Stimulated activated CD4-positive, alpha-beta T cell treated with anti-CD3 and anti-CD28 coated beads, TNF-alpha, amount 100 ng/mL, for 1 hour (primary cell): ENCODE measurements at regions not wholly inside any gene's neighbourhood (a gene's known extent, or its start where the extent isn't known, plus 50 kb on each side); places are given as distances from the start of the nearest gene placed in this dataset.
"Not testable (repeated sequence)": the region's sequence is repeated elsewhere in the genome, so short reads cannot be mapped to it uniquely, and the experiment has no call there.

Experiments used
- DNase-seq, 3 donors: peaks; one replicate each; pipeline ENCODE4 v3.0.0-alpha.2; 2020; ENCODE audit warnings: low read depth in 3 of 3, low spot score in 1 of 3

DNA sequence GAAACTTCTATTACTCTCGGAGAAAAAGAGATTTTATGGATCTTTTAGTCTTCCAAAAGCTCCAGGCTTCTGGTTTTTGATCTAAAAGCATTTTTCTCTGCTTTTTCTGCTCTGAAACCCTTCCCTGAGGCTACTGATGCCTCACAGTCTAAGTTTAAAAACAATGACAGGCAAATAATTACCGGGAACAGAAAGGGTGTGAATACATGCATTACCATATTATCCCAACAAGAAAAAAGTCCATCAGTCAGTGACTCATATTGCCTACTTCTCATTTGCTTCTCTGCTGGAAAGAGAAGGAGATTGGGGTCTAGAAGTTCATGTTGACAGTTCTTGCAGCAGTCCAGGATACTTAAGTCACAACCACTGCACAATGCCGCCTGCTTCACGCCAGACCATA is 482.9 kb upstream of the C16orf82 start:
- no peak for DNase-seq

DNA sequence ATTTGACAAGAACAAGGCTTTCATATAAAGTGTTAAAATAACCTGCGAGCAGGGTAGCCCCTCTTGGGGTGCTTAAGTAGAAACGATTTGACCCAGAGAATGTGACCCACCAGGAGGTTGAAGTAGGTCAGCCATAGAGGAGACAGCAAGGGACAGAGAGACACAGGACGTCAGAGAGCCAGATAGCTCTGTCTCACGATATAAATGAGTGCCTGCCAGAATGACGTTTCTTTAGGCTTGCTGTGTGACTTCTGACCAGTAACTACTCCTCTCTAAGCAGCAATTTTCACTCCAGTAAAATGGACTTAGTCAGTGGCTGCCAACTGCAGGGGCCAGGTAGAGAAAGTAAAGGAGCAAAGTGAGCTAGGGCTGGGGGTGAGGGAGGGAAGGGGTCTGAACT is 473.0 kb upstream of the C16orf82 start:
- DNase-seq: no peak

DNA sequence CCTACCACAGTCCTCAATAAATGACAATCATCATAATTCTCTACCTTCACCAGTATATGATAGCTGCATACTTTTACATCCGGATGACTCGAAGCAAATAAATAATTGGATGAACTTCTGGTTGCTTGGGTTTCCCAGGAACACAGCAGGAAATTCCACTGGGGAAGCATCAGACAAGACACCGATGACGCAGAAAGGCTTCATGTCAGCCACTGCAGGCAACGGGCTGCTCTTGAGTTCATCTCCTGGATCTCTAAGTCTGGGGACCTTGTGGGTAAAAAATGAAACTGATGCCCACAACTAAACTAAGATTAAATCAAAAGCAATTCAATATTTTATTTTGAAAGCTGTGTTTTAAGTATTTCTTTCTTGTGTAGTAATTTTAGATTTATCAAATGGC is 472.1 kb upstream of the C16orf82 start:
- no peak for DNase-seq

DNA sequence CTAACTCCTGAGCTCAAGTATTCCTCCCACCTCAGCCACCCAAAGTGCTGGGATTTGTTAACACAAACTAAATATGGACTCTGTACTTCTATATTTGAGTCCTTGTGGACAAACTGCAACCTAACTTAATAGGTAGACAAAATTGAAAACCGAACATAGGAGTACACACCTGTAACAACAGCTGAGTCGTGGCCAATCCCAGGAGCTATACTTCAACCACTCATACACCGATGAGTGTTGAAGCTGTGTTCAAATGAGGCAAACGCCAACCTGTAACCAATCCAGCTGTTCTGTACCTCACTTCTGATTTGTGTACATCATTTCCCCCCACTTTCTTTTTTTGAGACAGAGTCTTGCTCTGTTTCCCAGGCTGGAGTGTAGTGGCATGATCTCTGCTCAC is 471.5 kb upstream of the C16orf82 start:
- no peak for DNase-seq

DNA sequence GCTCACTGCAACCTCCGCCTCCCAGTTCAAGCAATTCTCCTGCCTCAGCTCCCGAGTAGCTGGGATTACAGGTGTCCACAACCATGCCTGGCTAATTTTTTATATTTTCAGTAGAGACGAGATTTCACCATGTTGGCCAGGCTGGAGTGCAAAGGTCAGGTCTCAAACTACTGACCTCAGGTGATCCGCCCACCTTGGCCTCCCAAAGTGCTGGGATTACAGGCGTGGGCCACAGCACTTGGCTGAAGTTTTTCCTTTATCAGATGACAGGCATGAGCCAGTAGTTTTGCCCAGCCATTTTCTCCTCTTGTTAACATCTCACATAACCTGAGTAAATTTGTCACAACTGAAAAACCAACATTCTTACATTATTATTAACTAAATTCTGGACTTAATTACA is 470.7 kb upstream of the C16orf82 start:
- not testable (repeated sequence) for DNase-seq

DNA sequence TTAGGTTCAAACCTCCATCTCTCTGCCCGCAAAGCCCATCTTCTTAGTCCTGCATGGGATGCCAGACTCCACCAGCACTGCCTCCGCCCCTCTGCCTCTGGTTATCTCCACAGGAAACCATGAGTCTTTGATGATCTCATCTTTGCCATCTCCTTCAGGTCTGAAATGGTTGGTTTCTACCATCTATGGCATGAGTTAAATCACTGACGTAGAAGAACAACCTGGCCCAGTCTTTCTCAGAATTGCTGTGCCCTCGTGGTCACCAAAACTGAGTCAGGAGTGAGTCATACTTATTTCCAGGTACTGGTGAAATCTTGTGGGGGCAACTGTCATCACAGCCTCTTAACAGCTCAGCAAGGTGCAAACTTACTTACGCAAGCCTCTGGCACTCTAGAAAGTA is 468.7 kb upstream of the C16orf82 start:
- peak; percentile 1 to 22 (median 5) for DNase-seq

DNA sequence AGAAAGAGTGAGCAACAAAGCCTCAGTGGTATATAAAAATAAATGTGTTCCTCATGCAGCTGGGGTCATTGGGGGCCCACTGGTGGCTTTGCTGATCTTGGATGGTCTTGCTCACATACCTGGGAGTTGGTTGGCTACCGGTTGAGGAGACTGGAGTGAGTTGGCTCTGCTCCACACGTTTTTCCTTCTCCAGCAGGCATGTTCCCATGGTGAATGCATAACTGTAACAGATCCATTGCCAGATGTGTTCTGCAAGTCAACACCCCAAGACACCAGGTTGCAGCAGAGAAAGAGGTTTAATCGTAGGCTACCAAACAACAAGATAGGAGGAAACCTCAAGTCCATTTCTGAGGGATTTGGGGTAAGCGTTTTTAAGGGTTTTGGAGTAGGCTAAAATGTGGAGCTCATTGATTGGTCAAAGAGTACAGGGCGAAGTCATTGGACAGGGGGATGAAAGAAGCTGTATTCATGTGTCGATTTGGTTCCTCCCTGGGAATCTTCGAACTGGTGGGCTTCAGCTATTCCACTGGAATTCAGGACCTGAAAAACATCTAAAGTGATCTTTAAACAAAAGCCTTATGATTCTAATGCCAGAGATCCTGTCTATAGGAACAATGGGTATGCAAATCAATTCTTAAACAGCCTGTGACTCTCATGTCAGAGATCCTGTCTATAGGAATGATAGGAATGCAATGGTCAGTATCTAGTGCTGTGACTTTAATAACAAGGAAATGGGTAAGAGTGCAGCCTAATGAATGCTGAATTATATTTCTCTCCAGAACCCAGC is 467.5 kb upstream of the C16orf82 start:
- no peak for DNase-seq

DNA sequence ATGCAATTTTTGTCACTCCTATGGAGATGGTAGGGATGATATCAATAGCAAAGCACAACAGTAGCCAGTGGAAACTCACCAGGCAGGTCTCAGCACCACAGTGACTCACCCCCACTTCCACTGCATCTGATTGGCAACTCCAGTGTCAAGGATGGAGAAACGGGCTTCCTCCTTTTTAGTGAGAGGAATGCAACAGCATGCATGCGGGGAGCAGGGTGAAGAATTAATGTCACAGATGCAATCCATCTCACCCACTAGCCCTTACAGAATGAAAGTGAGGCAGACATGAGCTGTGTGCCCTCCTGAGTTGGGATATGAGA is 467.0 kb upstream of the C16orf82 start:
- DNase-seq: no peak

DNA sequence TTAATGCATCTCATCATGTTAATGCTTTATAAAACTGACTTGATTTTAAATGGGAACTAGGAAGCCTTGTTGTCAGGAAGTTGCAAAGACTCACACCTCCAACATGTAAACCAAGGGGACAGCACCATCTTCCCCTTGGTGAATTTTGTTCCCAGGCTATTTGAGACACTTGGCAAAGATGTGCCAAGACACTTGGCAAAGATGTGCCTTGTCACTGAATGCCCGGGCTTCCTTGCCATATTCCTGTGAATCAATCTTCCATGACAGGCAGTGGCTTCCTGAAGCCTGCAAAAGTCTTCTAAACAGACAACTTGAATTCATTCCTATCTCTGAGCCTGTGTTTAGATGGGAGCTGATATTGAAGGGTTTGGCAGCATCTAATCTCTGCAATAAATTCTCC is 465.4 kb upstream of the C16orf82 start:
- no peak for DNase-seq

DNA sequence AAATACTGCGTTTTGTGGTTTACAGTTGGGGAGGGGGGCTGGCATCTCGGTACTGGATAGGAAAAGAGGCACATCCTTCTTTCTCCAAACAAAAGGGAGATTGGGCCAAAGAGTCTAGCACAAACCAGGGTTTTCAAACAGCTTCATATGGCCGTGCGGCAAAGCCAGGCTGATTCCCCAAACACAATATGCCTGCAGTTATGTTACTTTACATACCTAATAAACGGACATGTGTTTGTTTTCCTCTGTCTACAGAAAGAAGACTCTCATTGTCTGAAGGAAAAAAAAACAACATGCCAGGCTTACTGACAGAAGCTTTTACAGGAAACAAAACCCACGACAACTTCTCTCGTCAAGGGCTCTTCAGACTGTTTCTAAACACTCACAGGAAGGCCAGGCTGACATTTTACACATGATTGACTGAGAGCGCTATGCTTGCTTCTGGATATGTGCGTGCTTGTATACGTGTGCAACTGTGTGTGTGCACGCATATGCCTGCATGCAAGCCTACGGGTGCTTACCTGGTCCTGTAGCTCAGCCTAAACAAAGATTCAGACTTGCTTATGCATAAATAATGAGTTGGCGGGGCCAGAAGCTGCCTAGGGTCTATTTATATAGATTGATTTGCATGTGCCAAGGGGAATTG is 461.0 kb upstream of the C16orf82 start:
- no peak for DNase-seq

DNA sequence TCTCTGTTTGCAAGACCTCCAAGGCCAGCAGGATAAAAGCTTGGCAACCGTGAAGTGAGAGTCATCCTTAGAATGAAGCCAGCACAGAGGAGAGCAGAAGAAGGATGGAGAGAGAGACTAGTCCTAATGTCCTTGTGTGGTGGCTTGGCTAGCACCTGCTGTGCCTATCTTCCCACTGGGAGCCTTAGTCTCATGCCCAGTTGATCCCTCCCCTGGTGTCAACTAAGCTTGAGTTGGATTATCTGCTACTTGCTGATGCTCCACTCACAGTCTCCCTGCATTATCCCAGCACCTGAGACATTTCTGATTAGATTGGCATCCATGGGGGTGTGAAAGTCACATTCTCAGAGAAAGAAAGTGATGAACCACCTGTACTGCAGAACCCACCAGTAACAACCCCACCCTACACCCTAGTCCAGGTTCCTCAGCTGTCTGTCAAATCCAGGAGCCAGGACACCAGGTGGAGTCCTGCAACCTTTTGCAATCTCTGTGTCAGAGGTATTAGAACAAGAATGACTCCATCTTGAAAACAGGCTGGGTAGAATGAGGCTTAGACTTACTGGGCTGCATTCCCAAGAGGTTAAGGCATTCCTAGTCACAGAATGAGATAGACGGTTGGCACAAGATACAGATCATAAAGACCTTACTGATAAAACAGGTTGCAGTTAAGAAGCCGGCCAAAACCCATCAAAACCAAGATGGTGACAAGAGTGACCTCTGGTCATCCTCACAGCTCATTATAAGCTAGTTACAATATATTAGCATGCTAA is 460.2 kb upstream of the C16orf82 start:
- no peak for DNase-seq

DNA sequence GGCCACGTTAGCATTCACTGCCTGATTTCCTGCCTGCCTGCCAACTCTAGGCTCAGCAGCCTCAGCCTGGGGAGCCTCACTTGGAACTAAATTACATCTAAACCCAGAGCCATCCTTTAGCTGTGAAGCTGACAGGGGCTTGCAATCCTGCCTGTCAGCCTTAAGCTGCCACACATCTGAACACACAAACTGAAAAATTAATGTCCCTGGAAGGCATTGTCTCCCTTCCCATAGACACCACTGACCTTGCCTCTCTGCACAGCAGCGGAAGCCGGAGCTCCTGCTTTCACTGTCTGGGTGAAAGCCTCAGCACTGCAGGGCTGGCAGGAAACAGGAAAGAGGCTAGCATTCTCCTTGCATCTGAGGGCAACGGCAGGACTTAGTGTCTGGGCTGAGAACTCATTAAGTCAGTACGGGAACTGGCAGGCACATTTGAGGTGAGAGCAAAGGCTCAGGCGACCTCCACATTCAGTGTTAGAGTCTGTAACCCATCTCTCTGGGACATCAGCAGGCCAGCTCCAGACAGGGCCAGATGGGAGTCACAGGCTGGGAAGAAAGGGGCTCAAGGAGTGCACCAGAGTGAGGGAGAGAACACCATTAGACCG is 452.4 kb upstream of the C16orf82 start:
- DNase-seq: no peak

DNA sequence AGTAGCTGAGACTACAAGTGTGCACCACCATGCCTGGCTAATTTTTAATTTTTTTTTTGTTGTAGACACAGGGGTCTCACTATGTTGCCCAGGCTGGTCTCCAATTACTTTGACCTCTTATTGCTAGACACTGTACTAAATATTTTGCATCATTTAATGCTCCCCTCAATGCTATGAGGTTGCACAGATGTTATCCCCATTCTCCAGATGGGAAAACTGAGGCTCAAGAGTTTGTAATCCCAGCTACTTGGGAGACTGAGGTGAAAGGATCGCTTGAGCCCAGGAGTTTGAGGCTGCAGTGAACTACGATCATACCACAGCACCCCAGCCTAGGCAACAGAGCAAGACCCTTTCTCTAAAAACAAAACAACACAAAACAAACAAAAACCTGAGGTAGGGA is 443.3 kb upstream of the C16orf82 start:
- no peak for DNase-seq

DNA sequence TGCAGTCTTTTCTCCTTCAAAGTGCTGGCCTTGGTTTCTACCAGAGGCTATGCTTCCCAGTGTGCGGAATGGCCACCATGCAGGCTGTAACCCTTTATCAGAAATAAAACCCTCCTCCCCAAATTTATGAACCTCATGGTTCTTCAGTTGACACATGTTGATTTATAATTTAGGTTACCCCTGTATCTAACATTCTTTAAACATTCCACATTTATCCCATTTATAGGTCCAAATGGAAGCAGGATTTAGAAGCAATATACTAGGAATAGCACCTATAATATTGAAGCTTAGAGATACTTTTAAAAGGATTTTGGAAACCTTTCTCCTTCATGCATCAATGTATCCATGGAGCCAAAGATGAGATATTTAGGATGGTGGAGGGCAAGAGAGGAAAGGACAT is 438.8 kb upstream of the C16orf82 start:
- DNase-seq: no peak

DNA sequence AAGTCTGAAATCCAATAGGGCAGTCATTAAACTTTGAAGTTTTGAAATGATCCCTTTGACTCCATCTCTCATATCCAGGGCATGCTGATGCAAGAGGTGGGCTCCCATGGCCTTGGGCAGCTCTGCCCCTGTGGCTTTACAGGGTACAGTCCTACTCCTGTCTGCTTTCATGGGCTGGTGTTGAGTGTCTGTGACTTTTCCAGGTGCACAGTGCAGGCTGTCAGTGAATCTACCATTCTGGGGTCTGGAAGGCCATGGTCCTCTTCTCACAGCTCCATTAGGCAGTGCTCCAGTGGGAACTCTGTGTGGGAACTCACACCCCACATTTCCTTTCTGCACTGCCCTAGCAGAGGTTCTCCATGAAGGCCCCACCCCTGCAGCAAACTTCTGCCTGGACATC is 435.4 kb upstream of the C16orf82 start:
- not testable (repeated sequence) for DNase-seq

DNA sequence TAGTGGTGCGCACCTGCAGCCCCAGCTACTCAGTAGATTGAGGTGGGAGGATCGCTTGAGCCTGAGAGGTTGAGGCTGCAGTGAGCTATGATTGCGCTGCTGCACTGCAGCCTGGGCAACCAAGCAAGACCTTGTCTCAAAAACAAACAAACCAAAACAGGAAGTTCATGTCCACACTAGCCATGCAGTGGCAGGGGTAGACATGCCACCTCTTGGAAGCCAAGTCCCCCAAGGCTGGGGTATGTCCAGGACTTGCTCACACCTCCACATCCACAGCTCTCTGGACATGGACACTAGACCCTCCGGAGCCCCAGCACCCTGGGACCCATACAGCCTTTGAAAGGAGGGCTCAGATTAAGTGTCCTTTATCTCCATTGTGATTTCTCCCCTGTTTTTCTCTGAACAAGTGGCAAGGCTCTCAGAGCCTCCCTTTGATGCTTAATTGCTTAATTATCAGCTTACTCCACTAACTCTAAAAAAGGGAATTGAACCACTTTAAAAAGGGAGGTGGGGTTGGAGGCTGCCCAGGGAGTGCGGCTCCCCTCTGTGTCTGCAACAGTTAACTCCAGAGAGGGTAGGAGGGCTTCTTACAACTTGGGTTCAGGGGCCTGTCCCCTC is 424.6 kb upstream of the C16orf82 start:
- no peak for DNase-seq

DNA sequence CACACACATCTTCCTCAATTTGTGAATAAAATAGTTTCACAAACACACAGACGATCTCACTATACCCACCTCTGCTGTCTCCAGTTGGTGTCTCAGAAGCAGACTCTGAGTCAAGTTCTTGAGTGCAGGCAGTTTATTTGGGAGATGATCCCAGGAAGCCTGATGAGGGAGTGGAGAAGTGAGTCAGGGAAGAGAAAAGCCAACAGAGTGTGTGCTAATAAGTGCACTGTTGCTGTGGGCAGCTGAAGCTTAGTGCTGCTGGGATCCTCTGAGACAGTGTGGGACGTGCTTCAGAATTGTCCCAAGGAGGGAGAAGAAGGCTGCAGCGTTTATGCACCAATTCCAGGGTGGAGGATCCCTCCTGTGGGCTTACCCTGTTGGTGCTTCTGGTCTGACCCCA is 423.2 kb upstream of the C16orf82 start:
- no peak for DNase-seq

DNA sequence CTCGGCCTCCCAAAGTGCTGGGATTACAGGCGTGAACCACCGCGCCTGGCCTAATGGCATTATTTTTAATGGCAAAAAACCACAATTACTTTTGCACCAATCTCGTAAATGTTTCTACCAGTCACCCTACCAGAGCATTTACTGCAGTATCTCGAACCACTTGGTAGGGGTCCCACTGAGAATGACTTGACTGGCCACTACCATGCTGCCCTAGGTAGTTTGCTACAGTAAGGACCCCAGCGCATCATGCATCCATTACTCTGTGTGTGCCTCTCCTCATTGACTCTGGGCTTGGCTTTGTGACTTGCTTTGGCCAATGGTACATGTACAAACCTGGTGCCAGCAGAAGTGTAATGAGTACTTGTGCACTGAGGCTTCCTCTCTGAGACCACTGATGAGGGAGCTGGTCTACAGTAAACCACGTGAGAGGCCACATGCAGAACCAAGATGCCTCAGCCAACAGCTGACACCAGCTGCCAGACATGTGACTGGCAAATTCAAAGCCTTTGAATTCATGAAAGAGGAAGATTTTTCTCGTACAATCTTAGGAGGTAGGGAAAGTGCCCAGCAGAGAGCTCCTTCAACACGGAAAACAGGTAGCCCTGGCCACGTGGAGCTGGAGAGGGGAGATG is 421.7 kb upstream of the C16orf82 start:
- no peak for DNase-seq

DNA sequence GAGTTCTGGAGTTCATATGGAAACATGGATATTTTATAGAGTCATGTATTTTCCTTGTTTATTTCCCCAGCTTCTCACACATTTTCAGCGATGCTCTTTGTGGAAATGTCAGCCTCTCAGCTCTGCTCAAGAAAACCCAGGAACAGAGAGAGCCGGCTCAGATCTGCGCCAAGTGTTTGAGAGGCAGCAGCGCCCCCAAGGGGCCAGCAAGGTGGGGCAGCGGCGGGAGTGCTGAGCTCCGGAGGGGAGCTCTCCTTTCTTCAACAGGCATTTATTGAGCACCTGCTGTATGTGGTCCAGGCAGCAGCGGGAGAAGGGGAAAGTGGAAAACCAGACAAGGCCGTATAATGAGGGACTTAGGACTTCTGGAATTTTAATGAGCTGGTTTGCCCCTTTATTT is 421.1 kb upstream of the C16orf82 start:
- DNase-seq: peak in 1 of 3 donors; percentile 26

DNA sequence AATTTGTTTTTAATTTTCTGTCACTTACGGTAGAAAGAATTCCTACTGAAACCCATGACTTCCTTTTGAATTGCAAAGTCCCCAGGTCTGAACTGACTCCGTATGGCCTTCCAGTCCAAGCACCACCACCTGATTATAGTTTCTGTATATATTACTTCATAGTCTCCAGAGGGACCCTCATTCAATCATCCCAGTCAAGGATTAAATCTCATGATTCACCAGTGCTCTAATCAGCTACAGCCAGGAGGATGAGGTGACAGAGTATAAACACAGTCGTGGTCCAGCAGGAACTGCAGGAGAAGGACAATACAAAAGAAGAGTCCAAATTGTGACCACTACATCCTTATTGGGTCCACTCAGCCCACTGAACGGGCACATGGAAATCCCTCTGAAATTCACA is 418.9 kb upstream of the C16orf82 start:
- DNase-seq: no peak

DNA sequence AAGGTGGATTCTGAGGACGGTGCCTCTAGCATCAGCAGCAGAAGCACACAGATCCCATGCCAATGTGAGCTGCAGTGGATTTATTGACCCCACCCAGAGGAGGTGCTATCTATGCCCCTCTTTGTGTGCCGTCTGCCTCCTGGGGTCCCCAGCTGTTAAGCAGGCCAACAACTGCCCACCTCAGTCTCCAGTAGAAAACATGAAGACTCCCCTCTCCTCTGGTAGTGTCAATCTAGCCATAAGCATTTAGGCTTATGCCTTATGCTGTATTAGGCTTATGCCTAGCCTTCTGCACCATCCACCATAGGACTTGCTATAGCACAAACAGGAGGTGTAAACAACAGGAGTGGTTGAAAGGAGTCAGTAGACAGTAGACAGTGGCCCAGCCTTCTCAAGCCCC is 417.9 kb upstream of the C16orf82 start:
- no peak for DNase-seq
